ENCODE measurements at regions not wholly inside any gene's neighbourhood (a gene's known extent, or its start where the extent isn't known, plus 50 kb on each side); places are given as distances from the start of the nearest gene placed in this dataset.

GRCh38 chr4:92186239-92186638 lies 117.5 kb upstream of the GRID2 start:
- TF ChIP-seq, protein P1, sequence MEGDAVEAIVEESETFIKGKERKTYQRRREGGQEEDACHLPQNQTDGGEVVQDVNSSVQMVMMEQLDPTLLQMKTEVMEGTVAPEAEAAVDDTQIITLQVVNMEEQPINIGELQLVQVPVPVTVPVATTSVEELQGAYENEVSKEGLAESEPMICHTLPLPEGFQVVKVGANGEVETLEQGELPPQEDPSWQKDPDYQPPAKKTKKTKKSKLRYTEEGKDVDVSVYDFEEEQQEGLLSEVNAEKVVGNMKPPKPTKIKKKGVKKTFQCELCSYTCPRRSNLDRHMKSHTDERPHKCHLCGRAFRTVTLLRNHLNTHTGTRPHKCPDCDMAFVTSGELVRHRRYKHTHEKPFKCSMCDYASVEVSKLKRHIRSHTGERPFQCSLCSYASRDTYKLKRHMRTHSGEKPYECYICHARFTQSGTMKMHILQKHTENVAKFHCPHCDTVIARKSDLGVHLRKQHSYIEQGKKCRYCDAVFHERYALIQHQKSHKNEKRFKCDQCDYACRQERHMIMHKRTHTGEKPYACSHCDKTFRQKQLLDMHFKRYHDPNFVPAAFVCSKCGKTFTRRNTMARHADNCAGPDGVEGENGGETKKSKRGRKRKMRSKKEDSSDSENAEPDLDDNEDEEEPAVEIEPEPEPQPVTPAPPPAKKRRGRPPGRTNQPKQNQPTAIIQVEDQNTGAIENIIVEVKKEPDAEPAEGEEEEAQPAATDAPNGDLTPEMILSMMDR (optimal IDR thresholded peaks at IDR 0.05 in 1 of 3, IDR thresholded peaks at IDR 0.05 in 1 of 3, conservative IDR thresholded peaks at IDR 0.05 in 1 of 3; ENCODE audit: extremely low read depth in 1 of 3, insufficient read depth in 2 of 3, low read length in 3 of 3) = no peak
- TF ChIP-seq EZH2 (IDR thresholded peaks at IDR 0.05; ENCODE audit: low read length) = no peak
